ENCODE measurements at regions not wholly inside any gene's neighbourhood (a gene's known extent, or its start where the extent isn't known, plus 50 kb on each side); places are given as distances from the start of the nearest gene placed in this dataset.

GRCh38 chr20:51854921-51855320 lies 52.6 kb upstream of the SALL4 start:
- TF ChIP-seq CTCF (IDR thresholded peaks at IDR 0.05) (no peak), POLR2A (IDR thresholded peaks at IDR 0.05) (no peak)

Data from adrenal gland (tissue), 5 donors.